ENCODE measurements at regions not wholly inside any gene's neighbourhood (a gene's known extent, or its start where the extent isn't known, plus 50 kb on each side); places are given as distances from the start of the nearest gene placed in this dataset.

GRCh38 chr4:138499627-138500026 lies 257.5 kb upstream of the SLC7A11 start:
- TF ChIP-seq ZNF274 (IDR thresholded peaks at IDR 0.05; ENCODE audit: low read depth, low read length) (no peak), SUZ12 (IDR thresholded peaks at IDR 0.05; ENCODE audit: extremely low read depth, insufficient read depth, insufficient read length) (no peak), YY1 (IDR thresholded peaks at IDR 0.05; ENCODE audit: insufficient read depth, insufficient read length) (no peak)
